Activated T-cell treated with anti-CD3 and anti-CD28 coated beads for 4 hours (primary cell): ENCODE measurements at regions not wholly inside any gene's neighbourhood (a gene's known extent, or its start where the extent isn't known, plus 50 kb on each side); places are given as distances from the start of the nearest gene placed in this dataset.
"Not testable (repeated sequence)": the region's sequence is repeated elsewhere in the genome, so short reads cannot be mapped to it uniquely, and the experiment has no call there.

ENCODE experiments used
- DNase-seq: peaks from one replicate; pipeline ENCODE4 v3.0.0-alpha.2; 2020

GRCh38 chr10:58066126-58066525, 201.6 kb downstream of the IPMK start:
- DNase-seq: no peak

- DNase-seq: no peak
These were observed 202.2 kb downstream of the IPMK start for GRCh38 chr10:58065529-58065815.

- DNase-seq: peak; percentile 4
These were observed 202.8 kb downstream of the IPMK start for GRCh38 chr10:58064714-58065528.

GRCh38 chr10:58063861-58064480, 203.7 kb downstream of the IPMK start:
- DNase-seq: no peak

GRCh38 chr10:58058683-58059082, 209.0 kb downstream of the IPMK start:
- not testable (repeated sequence) for DNase-seq

- no peak for DNase-seq
These were observed 212.8 kb downstream of the IPMK start for GRCh38 chr10:58054881-58055280.

GRCh38 chr10:58052772-58053171, 214.9 kb downstream of the IPMK start:
- no peak for DNase-seq

- no peak for DNase-seq
These were observed 217.1 kb downstream of the IPMK start for GRCh38 chr10:58050575-58050974.

GRCh38 chr10:58048936-58049335, 218.8 kb downstream of the IPMK start:
- DNase-seq: no peak

GRCh38 chr10:58044072-58044471, 223.6 kb downstream of the IPMK start:
- no peak for DNase-seq

- DNase-seq: no peak
These were observed 225.8 kb downstream of the IPMK start for GRCh38 chr10:58041901-58042300.

GRCh38 chr10:58030208-58030607, 237.5 kb downstream of the IPMK start:
- DNase-seq: no peak

GRCh38 chr10:58028597-58029366, 238.9 kb downstream of the IPMK start:
- DNase-seq: no peak

- no peak for DNase-seq
These were observed 240.3 kb downstream of the IPMK start for GRCh38 chr10:58027426-58027825.

GRCh38 chr10:58026036-58026435, 241.7 kb downstream of the IPMK start:
- no peak for DNase-seq

- no peak for DNase-seq
These were observed 244.2 kb downstream of the IPMK start for GRCh38 chr10:58023341-58024073.

- DNase-seq: no peak
These were observed 247.7 kb downstream of the IPMK start for GRCh38 chr10:58019863-58020537.

GRCh38 chr10:58017719-58018367, 249.9 kb downstream of the IPMK start:
- no peak for DNase-seq

- DNase-seq: no peak
These were observed 251.1 kb downstream of the IPMK start for GRCh38 chr10:58016614-58017013.

- no peak for DNase-seq
These were observed 253.3 kb downstream of the IPMK start for GRCh38 chr10:58014436-58014835.

GRCh38 chr10:58013406-58013805, 254.3 kb downstream of the IPMK start:
- DNase-seq: no peak

GRCh38 chr10:58010073-58010702, 257.5 kb downstream of the IPMK start:
- no peak for DNase-seq
